ENCODE measurements at regions not wholly inside any gene's neighbourhood (a gene's known extent, or its start where the extent isn't known, plus 50 kb on each side); places are given as distances from the start of the nearest gene placed in this dataset.

- Histone ChIP-seq H3K27me3 (no peaks in the 10 kb centered on the region), H3K9me3 (no peaks in the 10 kb centered on the region), H3K27ac (peak overlapping the region in 1 of 4 donors; percentile 35), H3K4me1 (peaks cover 0 to 14% (median 10%) of the 10 kb centered on the region in 4 donors), H3K36me3 (no peaks in the 10 kb centered on the region), H3K4me3 (no peak overlapping the region)
- WGBS, 2 donors, result 47 to 48% methylated on average over 5 of the region's 5 CpGs
- no peak for TF ChIP-seq POLR2AphosphoS5 (IDR thresholded peaks at IDR 0.05)
- no peak for TF ChIP-seq POLR2A (IDR thresholded peaks at IDR 0.05)
- TF ChIP-seq EP300 (IDR thresholded peaks at IDR 0.05), result no peak
- TF ChIP-seq, protein P1, sequence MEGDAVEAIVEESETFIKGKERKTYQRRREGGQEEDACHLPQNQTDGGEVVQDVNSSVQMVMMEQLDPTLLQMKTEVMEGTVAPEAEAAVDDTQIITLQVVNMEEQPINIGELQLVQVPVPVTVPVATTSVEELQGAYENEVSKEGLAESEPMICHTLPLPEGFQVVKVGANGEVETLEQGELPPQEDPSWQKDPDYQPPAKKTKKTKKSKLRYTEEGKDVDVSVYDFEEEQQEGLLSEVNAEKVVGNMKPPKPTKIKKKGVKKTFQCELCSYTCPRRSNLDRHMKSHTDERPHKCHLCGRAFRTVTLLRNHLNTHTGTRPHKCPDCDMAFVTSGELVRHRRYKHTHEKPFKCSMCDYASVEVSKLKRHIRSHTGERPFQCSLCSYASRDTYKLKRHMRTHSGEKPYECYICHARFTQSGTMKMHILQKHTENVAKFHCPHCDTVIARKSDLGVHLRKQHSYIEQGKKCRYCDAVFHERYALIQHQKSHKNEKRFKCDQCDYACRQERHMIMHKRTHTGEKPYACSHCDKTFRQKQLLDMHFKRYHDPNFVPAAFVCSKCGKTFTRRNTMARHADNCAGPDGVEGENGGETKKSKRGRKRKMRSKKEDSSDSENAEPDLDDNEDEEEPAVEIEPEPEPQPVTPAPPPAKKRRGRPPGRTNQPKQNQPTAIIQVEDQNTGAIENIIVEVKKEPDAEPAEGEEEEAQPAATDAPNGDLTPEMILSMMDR (IDR thresholded peaks at IDR 0.05), result no peak
- peak; percentile 77 for DNase-seq
- intact Hi-C loops (cut with DNase I), result no loop called here
These were observed 882.6 kb downstream of the TRIML1 start for GRCh38 chr4:189021831-189022230.

- WGBS, 2 donors, result 45 to 63% methylated on average over 4 of the region's 4 CpGs
- no peaks in the 10 kb centered on the region for H3K27me3 ChIP-seq
- no peak for TF ChIP-seq POLR2A (IDR thresholded peaks at IDR 0.05)
- peak in 1 of 4 donors; percentile 38 for TF ChIP-seq POLR2AphosphoS5 (IDR thresholded peaks at IDR 0.05)
- TF ChIP-seq EP300 (IDR thresholded peaks at IDR 0.05), result no peak
- TF ChIP-seq, protein P1 (IDR thresholded peaks at IDR 0.05), result no peak
These were observed 883.3 kb downstream of the TRIML1 start for GRCh38 chr4:189022440-189023035.

DNA sequence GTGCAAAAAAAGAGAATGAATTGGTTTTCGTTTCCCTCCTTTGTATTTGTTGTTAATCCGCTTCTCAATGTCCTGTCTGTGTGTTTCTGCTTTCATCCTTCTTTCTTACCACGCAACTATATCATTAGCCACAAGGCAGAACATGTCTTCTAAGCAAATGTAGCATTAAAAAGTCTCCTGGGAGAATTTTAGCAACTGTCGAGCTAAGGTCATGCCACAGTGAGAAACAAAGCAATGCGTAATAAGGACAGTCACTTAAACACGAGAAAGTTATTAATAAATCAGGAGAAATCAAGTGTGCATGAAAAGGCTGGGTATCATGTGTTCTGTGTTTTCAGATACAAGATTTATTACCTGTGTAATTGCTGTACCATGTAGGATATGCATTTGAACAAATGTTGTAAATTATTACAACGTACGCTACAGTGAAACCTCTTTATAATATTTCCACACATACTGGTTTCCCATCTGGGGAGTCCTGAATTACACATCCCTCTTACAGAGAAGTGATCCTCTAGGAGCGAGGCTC is 890.8 kb downstream of the TRIML1 start:
- Histone ChIP-seq H3K4me3 (no peak overlapping the region), H3K9me3 (no peaks in the 10 kb centered on the region), H3K36me3 (no peaks in the 10 kb centered on the region), H3K4me1 (no peaks in the 10 kb centered on the region), H3K27me3 (no peaks in the 10 kb centered on the region), H3K27ac (no peak overlapping the region)
- WGBS, 2 donors, result 79 to 86% methylated on average over 9 of the region's 9 CpGs
- TF ChIP-seq, protein P1 (IDR thresholded peaks at IDR 0.05), result no peak
- TF ChIP-seq POLR2A (IDR thresholded peaks at IDR 0.05) (no peak), POLR2AphosphoS5 (IDR thresholded peaks at IDR 0.05) (no peak), EP300 (IDR thresholded peaks at IDR 0.05) (no peak)
- intact Hi-C loops (cut with DNase I), result no loop called here
- DNase-seq, result no peak

More at GRCh38 chr4:189022440-189023035, 883.3 kb downstream of the TRIML1 start:
- no peak for DNase-seq
- Histone ChIP-seq H3K4me1 (peaks cover 0 to 14% (median 10%) of the 10 kb centered on the region in 4 donors), H3K36me3 (no peaks in the 10 kb centered on the region), H3K9me3 (no peaks in the 10 kb centered on the region), H3K4me3 (no peak overlapping the region), H3K27ac (peak overlapping the region in 2 of 4 donors; percentile 5 to 35)
- intact Hi-C loops (cut with DNase I), result no loop called here

GRCh38 chr4:189032606-189033338 is 893.5 kb downstream of the TRIML1 start:
- Histone ChIP-seq H3K9me3 (no peaks in the 10 kb centered on the region), H3K4me1 (no peaks in the 10 kb centered on the region), H3K4me3 (no peak overlapping the region), H3K36me3 (no peaks in the 10 kb centered on the region), H3K27me3 (no peaks in the 10 kb centered on the region), H3K27ac (no peak overlapping the region)
- intact Hi-C loops (cut with DNase I), result no loop called here
- WGBS, 2 donors, result 74 to 86% methylated on average over 10 of the region's 10 CpGs
- TF ChIP-seq EP300 (IDR thresholded peaks at IDR 0.05) (no peak), POLR2A (IDR thresholded peaks at IDR 0.05) (no peak), POLR2AphosphoS5 (IDR thresholded peaks at IDR 0.05) (no peak)
- TF ChIP-seq, protein P1 (IDR thresholded peaks at IDR 0.05), result no peak
- no peak for DNase-seq
